Prostate gland (tissue), 2 donors: ENCODE measurements at regions not wholly inside any gene's neighbourhood (a gene's known extent, or its start where the extent isn't known, plus 50 kb on each side); places are given as distances from the start of the nearest gene placed in this dataset.

Source experiments
- DNase-seq: peaks from one replicate; pipeline ENCODE4 v3.0.0-alpha.2; 2019; ENCODE audit warnings: low spot score
- H3K27ac ChIP-seq, 2 donors: fragments of 200-600 bp; sonication (generic); 2 replicates each; pipeline ENCODE4 v1.5.1; 2017 to 2019
- H3K27me3 ChIP-seq: fragments of 200-600 bp; sonication (generic); replicated peaks from 2 replicates; pipeline ENCODE4 v1.5.1; 2019; ENCODE audit not compliant: insufficient read depth
- H3K36me3 ChIP-seq, 2 donors: fragments of 200-600 bp; sonication (generic); 1 replicate in 1 of 2; 2 replicates in 1 of 2; pipeline versions ENCODE4 v1.5.1 to v1.8.1; 2017 to 2019
- H3K4me1 ChIP-seq: fragments of 200-600 bp; sonication (generic); replicated peaks from 2 replicates; pipeline ENCODE4 v1.5.1; 2019
- H3K4me3 ChIP-seq, 2 donors: fragments of 200-600 bp; sonication (generic); 2 replicates each; pipeline ENCODE4 v1.5.1; 2017 to 2019
- H3K9me3 ChIP-seq: fragments of 200-600 bp; sonication (generic); 2 replicates; pipeline ENCODE4 v1.5.1; 2017
- CTCF ChIP-seq, 4 experiments: fragments of 200-600 bp in 2 of 4; fragments of 450-650 bp in 2 of 4; sonication (generic) in 2 of 4; IDR thresholded peaks; 1 replicate in 3 of 4; 2 replicates in 1 of 4; pipeline ENCODE4 v1.5.1; 2016 to 2019; ENCODE audit warnings: antibody characterized with exemption in 4 of 4, mild to moderate bottlenecking in 2 of 4, moderate library complexity in 2 of 4
- POLR2A ChIP-seq: fragments of 450-650 bp; IDR thresholded peaks from one replicate; pipeline ENCODE4 v1.6.1; 2016; ENCODE audit warnings: antibody characterized with exemption, mild to moderate bottlenecking
- POLR2AphosphoS5 ChIP-seq: sonication (generic); formaldehyde crosslinking; IDR thresholded peaks from one replicate; pipeline ENCODE4 v1.6.1; 2017; ENCODE audit warnings: antibody characterized with exemption
- WGBS: methylation state at CpG from one replicate; pipeline ENCODE4 v1.1.5; 2018; 5-methylcytosine and 5-hydroxymethylcytosine counted together
- intact Hi-C: fragments of 100-400 bp; cut with DNase I; formaldehyde crosslinking; loops from one replicate; pipeline ENCODE4 v1.14.2; 2022

DNA sequence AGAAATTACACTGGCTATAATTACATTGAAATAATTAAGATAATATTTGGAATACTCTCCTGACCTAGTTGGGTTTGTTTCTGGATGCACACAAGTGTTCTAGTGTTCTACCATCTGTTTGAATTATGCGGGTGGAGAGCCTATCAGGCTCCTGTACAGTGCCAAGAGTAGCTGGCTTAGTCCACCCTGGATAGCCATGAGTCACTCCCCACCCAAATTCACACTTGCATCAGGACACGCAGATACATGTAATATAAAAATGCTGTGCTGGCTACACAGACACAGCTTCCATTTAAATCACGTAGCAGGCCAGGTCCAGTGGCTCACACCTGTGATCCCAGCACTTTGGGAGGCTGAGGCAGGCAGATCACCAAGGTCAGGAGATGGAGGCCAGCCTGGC, 686.2 kb upstream of the SLC35B3 start:
- Histone ChIP-seq H3K27me3 (no peaks in the 10 kb centered on the region), H3K4me1 (no peaks in the 10 kb centered on the region), H3K9me3 (no peaks in the 10 kb centered on the region), H3K36me3 (no peaks in the 10 kb centered on the region), H3K4me3 (no peak overlapping the region), H3K27ac (no peak overlapping the region)
- DNase-seq = no peak
- intact Hi-C loops = no loop called here
- WGBS = 70% methylated on average over 3 of the region's 3 CpGs
- TF ChIP-seq POLR2A = no peak
- TF ChIP-seq POLR2AphosphoS5 = no peak
- no peak for TF ChIP-seq CTCF (IDR thresholded peaks at IDR 0.05)

GRCh38 chr6:9116026-9116425, 680.7 kb upstream of the SLC35B3 start:
- intact Hi-C loops = no loop called here
- peak; percentile 13 for DNase-seq
- H3K4me3 ChIP-seq = no peak overlapping the region
- H3K9me3 ChIP-seq = no peaks in the 10 kb centered on the region
- no peaks in the 10 kb centered on the region for H3K27me3 ChIP-seq
- WGBS = 32% methylated on average over 6 of the region's 6 CpGs
- no peaks in the 10 kb centered on the region for H3K4me1 ChIP-seq
- TF ChIP-seq POLR2AphosphoS5 = no peak
- no peak for TF ChIP-seq POLR2A
- TF ChIP-seq CTCF (IDR thresholded peaks at IDR 0.05) = no peak
- no peak overlapping the region for H3K27ac ChIP-seq
- no peaks in the 10 kb centered on the region for H3K36me3 ChIP-seq

GRCh38 chr6:9112544-9112943, 677.2 kb upstream of the SLC35B3 start:
- intact Hi-C loops = no loop called here
- Histone ChIP-seq H3K36me3 (no peaks in the 10 kb centered on the region), H3K4me1 (no peaks in the 10 kb centered on the region), H3K4me3 (no peak overlapping the region), H3K9me3 (no peaks in the 10 kb centered on the region), H3K27ac (no peak overlapping the region), H3K27me3 (no peaks in the 10 kb centered on the region)
- 60% methylated on average over 3 of the region's 3 CpGs for WGBS
- no peak for DNase-seq
- TF ChIP-seq CTCF (IDR thresholded peaks at IDR 0.05) = no peak
- no peak for TF ChIP-seq POLR2AphosphoS5
- no peak for TF ChIP-seq POLR2A

GRCh38 chr6:9103876-9104521, 668.7 kb upstream of the SLC35B3 start:
- no peaks in the 10 kb centered on the region for H3K36me3 ChIP-seq
- WGBS = 89% methylated on average over 2 of the region's 2 CpGs
- TF ChIP-seq POLR2AphosphoS5 = no peak
- no peak for TF ChIP-seq POLR2A
- TF ChIP-seq CTCF (IDR thresholded peaks at IDR 0.05) = no peak
- DNase-seq = no peak
- no peaks in the 10 kb centered on the region for H3K27me3 ChIP-seq
- H3K4me1 ChIP-seq = no peaks in the 10 kb centered on the region
- H3K4me3 ChIP-seq = no peak overlapping the region
- intact Hi-C loops = no loop called here
- H3K9me3 ChIP-seq = no peaks in the 10 kb centered on the region
- no peak overlapping the region for H3K27ac ChIP-seq

DNA sequence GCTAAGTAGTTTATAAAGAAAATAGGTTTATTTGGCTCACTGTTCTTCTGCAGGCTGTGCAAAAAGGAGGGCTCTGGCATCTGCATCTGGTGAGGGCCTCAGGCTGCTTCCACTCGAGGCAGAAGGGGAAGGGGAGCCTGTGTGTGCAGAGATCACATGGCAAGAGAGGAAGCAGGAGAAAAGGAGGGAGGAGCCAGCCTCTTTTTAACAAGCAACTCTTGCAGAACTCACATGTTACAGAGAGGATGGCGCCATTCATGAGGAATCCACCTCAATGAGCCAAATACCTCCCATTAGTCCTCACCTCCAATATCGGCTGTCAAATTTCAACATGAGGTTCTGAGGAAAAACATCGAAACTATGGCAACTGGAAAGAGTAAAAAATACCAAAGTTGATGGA, 666.6 kb upstream of the SLC35B3 start:
- H3K4me1 ChIP-seq = no peaks in the 10 kb centered on the region
- 77% methylated on average over 4 of the region's 4 CpGs for WGBS
- H3K27ac ChIP-seq = no peak overlapping the region
- H3K4me3 ChIP-seq = no peak overlapping the region
- H3K27me3 ChIP-seq = no peaks in the 10 kb centered on the region
- TF ChIP-seq POLR2A = no peak
- TF ChIP-seq CTCF (IDR thresholded peaks at IDR 0.05) = no peak
- no peak for TF ChIP-seq POLR2AphosphoS5
- H3K9me3 ChIP-seq = no peaks in the 10 kb centered on the region
- intact Hi-C loops = no loop called here
- no peak for DNase-seq
- H3K36me3 ChIP-seq = no peaks in the 10 kb centered on the region
